Endothelial cell of umbilical vein (primary cell): ENCODE measurements at regions not wholly inside any gene's neighbourhood (a gene's known extent, or its start where the extent isn't known, plus 50 kb on each side); places are given as distances from the start of the nearest gene placed in this dataset.

Source experiments
- BruUV-seq: library from RNA; stranded (reverse); fragments of 400-500 nt; replicated peaks from 2 replicates; lab custom pipeline; 2021; lab: Mats Ljungman, UMichigan
- CTCF ChIA-PET: fragments of 300-600, 350-600 bp; sonication (Branson Sonifier 250); formaldehyde crosslinking; loops from one replicate; lab custom pipeline; 2021; ENCODE audit warnings: antibody characterized with exemption, inconsistent platforms; lab: Charles Lee
- POLR2A ChIA-PET: fragments of 300-600, 350-600 bp; sonication (Branson Sonifier 250); formaldehyde crosslinking; loops from one replicate; lab custom pipeline; 2021; ENCODE audit warnings: antibody characterized with exemption, inconsistent platforms; lab: Charles Lee
- DNase-seq: peaks from one replicate; pipeline ENCODE4 v3.0.0-alpha.2; 2011; ENCODE audit warnings: low read depth, low spot score
- FAIRE-seq: peaks from 2 replicates; lab custom pipeline; 2011; peaks lifted over from hg19 to GRCh38; lab: Jason Lieb, UNC
- H2AFZ ChIP-seq: 2 replicates; pipeline ENCODE4 v1.6.0; 2012; ENCODE audit warnings: low read depth, low read length, control low read depth, inconsistent platforms
- H3K27ac ChIP-seq: 2 replicates; pipeline ENCODE4 v1.5.1; 2011; ENCODE audit warnings: low read depth, mild to moderate bottlenecking, control low read depth, low read length, moderate library complexity; ENCODE audit not compliant: insufficient read depth
- H3K27me3 ChIP-seq, 2 experiments: 2 replicates each; pipeline versions ENCODE4 v1.6.0 to v1.6.1; 2011; ENCODE audit warnings: low read length in 2 of 2, mixed read lengths in 1 of 2; ENCODE audit not compliant: control insufficient read depth in 2 of 2, insufficient read depth in 2 of 2
- H3K36me3 ChIP-seq, 2 experiments: 2 replicates in 1 of 2; 3 replicates in 1 of 2; pipeline ENCODE4 v1.5.1; 2011; ENCODE audit warnings: low read length in 2 of 2, mild to moderate bottlenecking in 1 of 2, moderate library complexity in 1 of 2; ENCODE audit not compliant: control insufficient read depth in 2 of 2, insufficient read depth in 2 of 2; ENCODE audit errors: extremely low read depth in 1 of 2
- H3K4me1 ChIP-seq: 3 replicates; pipeline ENCODE4 v1.5.1; 2011; ENCODE audit warnings: mild to moderate bottlenecking, low read length; ENCODE audit not compliant: control insufficient read depth, insufficient read depth; ENCODE audit errors: extremely low read depth
- H3K4me2 ChIP-seq: 2 replicates; pipeline ENCODE4 v1.6.1; 2011; ENCODE audit warnings: low read length, control low read depth, mixed read lengths; ENCODE audit not compliant: insufficient read depth
- H3K4me3 ChIP-seq, 3 experiments: fragments of 200-600 bp in 1 of 3; sonication (generic), shearing (Covaris generic) in 1 of 3; replicated peaks in 1 of 3; 2 replicates each; pipeline ENCODE4 v1.5.1; 2011 to 2016; ENCODE audit warnings: control low read depth in 3 of 3, low read length in 3 of 3, mild to moderate bottlenecking in 2 of 3, inconsistent platforms in 1 of 3, low read depth in 1 of 3, moderate library complexity in 1 of 3; ENCODE audit not compliant: insufficient read depth in 1 of 3
- H3K79me2 ChIP-seq: 2 replicates; pipeline ENCODE4 v1.6.0; 2012; ENCODE audit warnings: low read length, inconsistent platforms; ENCODE audit not compliant: control insufficient read depth, insufficient read depth
- H3K9ac ChIP-seq: replicated peaks from 2 replicates; pipeline ENCODE3; 2011; ENCODE audit warnings: low read length, control low read depth; ENCODE audit not compliant: insufficient read depth; ENCODE audit errors: extremely low read depth
- H3K9me1 ChIP-seq: replicated peaks from 3 replicates; pipeline ENCODE4 v1.6.0; 2011; ENCODE audit warnings: mild to moderate bottlenecking, low read length; ENCODE audit not compliant: control insufficient read depth, insufficient read depth; ENCODE audit errors: extremely low read depth
- H3K9me3 ChIP-seq: replicated peaks from 2 replicates; pipeline ENCODE4 v1.5.1; 2012; ENCODE audit warnings: low read length, inconsistent platforms; ENCODE audit not compliant: control insufficient read depth, insufficient read depth
- H4K20me1 ChIP-seq: replicated peaks from 2 replicates; pipeline ENCODE3; 2011; ENCODE audit warnings: mild to moderate bottlenecking, low read length; ENCODE audit not compliant: control insufficient read depth, insufficient read depth; ENCODE audit errors: extremely low read depth
- CTCF ChIP-seq, 2 donors: IDR thresholded peaks; 1 replicate in 1 of 2; 2 replicates in 1 of 2; pipeline ENCODE4 v1.5.1; 2011; ENCODE audit warnings: low read length in 2 of 2, mild to moderate bottlenecking in 2 of 2, moderate library complexity in 2 of 2, control low read depth in 1 of 2, inconsistent platforms in 1 of 2, low read depth in 1 of 2; ENCODE audit not compliant: insufficient read depth in 1 of 2; ENCODE audit errors: extremely low read depth in 1 of 2
- EZH2 ChIP-seq: IDR thresholded peaks from 2 replicates; pipeline ENCODE4 v1.6.1; 2012; ENCODE audit warnings: borderline replicate concordance, low read depth, mild to moderate bottlenecking, moderate library complexity, low read length, inconsistent platforms; ENCODE audit not compliant: severe bottlenecking
- FOS ChIP-seq: IDR thresholded peaks from 2 replicates; pipeline ENCODE4 v1.6.1; 2011; ENCODE audit warnings: mild to moderate bottlenecking, low read length, moderate library complexity, borderline replicate concordance; ENCODE audit not compliant: insufficient read depth
- GATA2 ChIP-seq: IDR thresholded peaks from 2 replicates; pipeline ENCODE4 v1.7.0; 2011; ENCODE audit warnings: low read depth, mild to moderate bottlenecking, moderate library complexity, mixed read lengths, low read length; ENCODE audit not compliant: insufficient read length, insufficient read depth
- JUN ChIP-seq: IDR thresholded peaks from 2 replicates; pipeline ENCODE4 v1.6.1; 2011; ENCODE audit warnings: borderline replicate concordance, low read depth; ENCODE audit not compliant: insufficient read length, insufficient read depth
- MAX ChIP-seq: IDR thresholded peaks from 2 replicates; pipeline ENCODE4 v1.6.1; 2011; ENCODE audit not compliant: insufficient read depth, insufficient read length
- MYC ChIP-seq: IDR thresholded peaks from one replicate; pipeline ENCODE4 v1.6.1; 2011; ENCODE audit warnings: mild to moderate bottlenecking, low read depth, low read length
- POLR2A ChIP-seq: IDR thresholded peaks from 2 replicates; pipeline ENCODE4 v1.6.1; 2012; ENCODE audit warnings: low read depth, mild to moderate bottlenecking, control low read depth, low read length
- POLR2AphosphoS5 ChIP-seq: IDR thresholded peaks from 2 replicates; pipeline ENCODE4 v1.6.1; 2012; ENCODE audit warnings: low read depth, mild to moderate bottlenecking, control low read depth, low read length, moderate library complexity; ENCODE audit not compliant: insufficient read depth
- dilution Hi-C: fragments of 300-500 bp; cut with MboI; formaldehyde crosslinking; loops from one replicate; pipeline ENCODE4 v1.15.0; 2019; ENCODE audit warnings: low sequenced_read_pairs; ENCODE audit not compliant: extremely low pct_ligation_motif_present
- intact Hi-C: fragments of 100-400 bp; cut with micrococcal nuclease; formaldehyde crosslinking; loops from one replicate; pipeline ENCODE4 v1.10.0; 2022

- POLR2A ChIA-PET, result no interaction called here
- BruUV-seq, result no TSS peak
- no peaks in the 10 kb centered on the region for H3K79me2 ChIP-seq
- H3K36me3 ChIP-seq, result no peaks in the 10 kb centered on the region
- DNase-seq, result no peak
- no peaks in the 10 kb centered on the region for H4K20me1 ChIP-seq
- CTCF ChIA-PET, result no interaction called here
- dilution Hi-C loops, result no loop called here
- no peak for FAIRE-seq
- no peaks in the 10 kb centered on the region for H3K9me3 ChIP-seq
- no peak overlapping the region for H3K27ac ChIP-seq
- peaks cover 3 to 5% of the 10 kb centered on the region in 2 experiments for H3K27me3 ChIP-seq
- no peak overlapping the region for H3K4me2 ChIP-seq
- H3K4me1 ChIP-seq, result no peaks in the 10 kb centered on the region
- TF ChIP-seq EZH2, result no peak
- no peak for TF ChIP-seq FOS
- no peak for TF ChIP-seq POLR2A
- no peak for TF ChIP-seq MAX
- TF ChIP-seq POLR2AphosphoS5, result no peak
- TF ChIP-seq GATA2, result no peak
- TF ChIP-seq JUN, result no peak
- TF ChIP-seq CTCF (IDR thresholded peaks at IDR 0.05; ENCODE audit: extremely low read depth in 1 of 2, insufficient read depth in 1 of 2, low read depth in 1 of 2, low read length in 2 of 2), result no peak
- TF ChIP-seq MYC, result no peak
- no peaks in the 10 kb centered on the region for H3K9me1 ChIP-seq
- H3K4me3 ChIP-seq, result no peak overlapping the region
- intact Hi-C loops, result no loop called here
- no peak overlapping the region for H3K9ac ChIP-seq
- no peak overlapping the region for H2AFZ ChIP-seq
Observed at GRCh38 chr15:69652751-69653305, 200.2 kb downstream of the RPLP1 start.
